OCI-LY7 (cell line): ENCODE measurements at regions not wholly inside any gene's neighbourhood (a gene's known extent, or its start where the extent isn't known, plus 50 kb on each side); places are given as distances from the start of the nearest gene placed in this dataset.

Experiments used
- CTCF ChIP-seq: fragments of 200-600 bp; sonication (generic); conservative IDR thresholded peaks from 2 replicates; pipeline ENCODE4 v1.5.1; 2014; ENCODE audit warnings: mild to moderate bottlenecking, antibody characterized with exemption, low read length, moderate library complexity, mixed read lengths
- EZH2phosphoT487 ChIP-seq: fragments of 200-600 bp; sonication (generic); IDR thresholded peaks from 2 replicates; pipeline ENCODE4 v1.6.1; 2018; ENCODE audit warnings: low read depth, borderline replicate concordance, mild to moderate bottlenecking, mixed run types, antibody characterized with exemption, low read length, moderate library complexity, mixed read lengths

GRCh38 chr6:140609321-140609720, 1234.9 kb upstream of the CITED2 start:
- TF ChIP-seq EZH2phosphoT487 (no peak), CTCF (no peak)
